Lung (tissue), 11 donors: ENCODE measurements at regions not wholly inside any gene's neighbourhood (a gene's known extent, or its start where the extent isn't known, plus 50 kb on each side); places are given as distances from the start of the nearest gene placed in this dataset.

Experiments
- ATAC-seq: fragments of 200-7000 bp; cut with Tn5 transposase; one replicate; pipeline ENCODE4 v1.9.1; 2020; ENCODE audit warnings: moderate number of reproducible peaks; ENCODE audit not compliant: insufficient read depth, low FRiP score
- DNase-seq, 3 donors: peaks; one replicate each; pipeline ENCODE4 v3.0.0-alpha.2; 2013 to 2017
- H3K27ac ChIP-seq, 2 donors: one replicate each; pipeline ENCODE4 v1.5.1; 2013; ENCODE audit warnings: mild to moderate bottlenecking in 2 of 2, moderate library complexity in 2 of 2, control low read depth in 1 of 2, inconsistent platforms in 1 of 2, low read depth in 1 of 2, low read length in 1 of 2
- H3K27me3 ChIP-seq, 3 donors: one replicate each; pipeline ENCODE4 v1.5.1; 2013; ENCODE audit warnings: low read length in 2 of 3; ENCODE audit not compliant: control insufficient read depth in 3 of 3, insufficient read depth in 3 of 3
- H3K36me3 ChIP-seq, 4 donors: one replicate each; pipeline ENCODE4 v1.5.1; 2013; ENCODE audit warnings: low read length in 4 of 4, mild to moderate bottlenecking in 1 of 4, moderate library complexity in 1 of 4; ENCODE audit not compliant: control insufficient read depth in 4 of 4, insufficient read depth in 4 of 4
- H3K4me1 ChIP-seq, 5 donors: one replicate each; pipeline ENCODE4 v1.5.1; 2013; ENCODE audit warnings: low read length in 5 of 5, mild to moderate bottlenecking in 2 of 5, moderate library complexity in 1 of 5; ENCODE audit not compliant: control insufficient read depth in 5 of 5, insufficient read depth in 5 of 5
- H3K4me3 ChIP-seq: one replicate; pipeline ENCODE4 v1.5.1; 2013; ENCODE audit warnings: mild to moderate bottlenecking, control low read depth, moderate library complexity
- H3K9ac ChIP-seq, 2 donors: one replicate each; pipeline ENCODE4 v1.5.1; 2013; ENCODE audit warnings: low read length in 2 of 2, control low read depth in 1 of 2; ENCODE audit not compliant: insufficient read depth in 1 of 2
- H3K9me3 ChIP-seq, 4 donors: one replicate each; pipeline ENCODE4 v1.5.1; 2013; ENCODE audit warnings: low read length in 3 of 4, mild to moderate bottlenecking in 1 of 4, moderate library complexity in 1 of 4; ENCODE audit not compliant: control insufficient read depth in 4 of 4, insufficient read depth in 3 of 4
- CTCF ChIP-seq: IDR thresholded peaks from 2 replicates; pipeline ENCODE4 v1.5.1; 2012; ENCODE audit warnings: mild to moderate bottlenecking; ENCODE audit errors: control extremely low read depth, extremely low read depth
- WGBS, 2 donors: extraction: QIAGEN DNeasy Blood & Tissue Kit; methylation state at CpG; one replicate each; pipeline ENCODE4 v1.1.7; 2013; 5-methylcytosine and 5-hydroxymethylcytosine counted together
- donor health status: control.
- donor health status: control.
- donor health status: Bipolar disorder and iron deficiency.
- donor health status: healthy.
- donor health status: DM: yes; HTN: yes; CAD: no.

- no peak for ATAC-seq
- peaks cover 0 to 1% (median 0%) of the 10 kb centered on the region in 4 donors for H3K9me3 ChIP-seq
- no peak overlapping the region for H3K4me3 ChIP-seq
- no peaks in the 10 kb centered on the region for H3K27me3 ChIP-seq
- H3K4me1 ChIP-seq, result peaks cover 0 to 13% (median 2%) of the 10 kb centered on the region in 5 donors
- H3K36me3 ChIP-seq, result no peaks in the 10 kb centered on the region
- no peak for DNase-seq
- H3K27ac ChIP-seq, result no peak overlapping the region
- no peak for TF ChIP-seq CTCF
- H3K9ac ChIP-seq, result no peak overlapping the region
- WGBS, 2 donors, result 69 to 84% methylated on average over 9 of the region's 9 CpGs
These were observed 227.3 kb downstream of the HS3ST3A1 start for GRCh38 chr17:13374203-13375143.

- Histone ChIP-seq H3K4me1 (no peaks in the 10 kb centered on the region), H3K9ac (no peak overlapping the region), H3K4me3 (no peak overlapping the region), H3K27ac (no peak overlapping the region), H3K27me3 (no peaks in the 10 kb centered on the region), H3K9me3 (peaks cover 0 to 1% (median 0%) of the 10 kb centered on the region in 4 donors), H3K36me3 (no peaks in the 10 kb centered on the region)
- no peak for TF ChIP-seq CTCF
- WGBS, 2 donors, result 88 to 91% methylated on average over 4 of the region's 4 CpGs
- DNase-seq (no peak), ATAC-seq (no peak)
These were observed 229.3 kb downstream of the HS3ST3A1 start for GRCh38 chr17:13372432-13372831.

- no peak for ATAC-seq
- no peaks in the 10 kb centered on the region for H3K9me3 ChIP-seq
- no peak for DNase-seq
- no peak overlapping the region for H3K27ac ChIP-seq
- no peak overlapping the region for H3K4me3 ChIP-seq
- peaks cover 0 to 20% (median 0%) of the 10 kb centered on the region in 5 donors for H3K4me1 ChIP-seq
- WGBS, 2 donors, result 66 to 72% methylated on average over 2 of the region's 2 CpGs
- no peak overlapping the region for H3K9ac ChIP-seq
- TF ChIP-seq CTCF, result no peak
- no peaks in the 10 kb centered on the region for H3K27me3 ChIP-seq
- H3K36me3 ChIP-seq, result no peaks in the 10 kb centered on the region
These were observed 234.6 kb downstream of the HS3ST3A1 start for GRCh38 chr17:13367154-13367553.
